A549 (cell line): ENCODE measurements at regions not wholly inside any gene's neighbourhood (a gene's known extent, or its start where the extent isn't known, plus 50 kb on each side); places are given as distances from the start of the nearest gene placed in this dataset.
A peak's percentile ranks its signal among the peaks of the same experiment; 100 is the strongest.
"Not testable (repeated sequence)": the region's sequence is repeated elsewhere in the genome, so short reads cannot be mapped to it uniquely, and the experiment has no call there.

Source experiments
- ATAC-seq, 2 experiments: fragments of 200-7000 bp in 1 of 2; fragments of >200 bp in 1 of 2; cut with Nextera tagmentation in 1 of 2; cut with Tn5 transposase in 1 of 2; 3 replicates each; pipeline versions ENCODE4 v1.8.0 to v1.9.1; 2018 to 2020; ENCODE audit warnings: mild to moderate bottlenecking in 1 of 2, moderate library complexity in 1 of 2
- CTCF ChIA-PET: fragments of 300-600 bp; sonication (Branson Sonifier 250); formaldehyde crosslinking; extraction: SDS; loops from one replicate; lab custom pipeline; 2021; ENCODE audit warnings: antibody characterized with exemption, inconsistent platforms; lab: Yijun Ruan, JAX
- POLR2A ChIA-PET: fragments of 350-600 bp; formaldehyde crosslinking; extraction: SDS; loops from one replicate; lab custom pipeline; 2021; ENCODE audit warnings: antibody characterized with exemption, inconsistent platforms; lab: Yijun Ruan, JAX
- DNase-seq, 2 experiments: peaks; one replicate each; pipeline versions ENCODE4 v3.0.0 to v3.0.0-alpha.2; 2011 to 2016; ENCODE audit warnings: low read depth in 1 of 2, low spot score in 1 of 2
- FAIRE-seq: peaks from 2 replicates; lab custom pipeline; 2011; peaks lifted over from hg19 to GRCh38; lab: Jason Lieb, UNC
- H3K27ac ChIP-seq, 2 experiments: fragments of >200 bp; sonication (Bioruptor Twin); formaldehyde crosslinking; 3 replicates each; pipeline ENCODE4 v1.5.1; 2016 to 2017
- H3K4me1 ChIP-seq: fragments of >200 bp; sonication (Bioruptor Twin); formaldehyde crosslinking; 3 replicates; pipeline ENCODE4 v1.6.1; 2016
- H3K4me2 ChIP-seq: fragments of >200 bp; sonication (Bioruptor Twin); formaldehyde crosslinking; 3 replicates; pipeline ENCODE4 v1.6.1; 2016
- H3K4me3 ChIP-seq: fragments of >200 bp; sonication (Bioruptor Twin); formaldehyde crosslinking; 3 replicates; pipeline ENCODE4 v1.5.1; 2016
- H3K9me3 ChIP-seq: fragments of >200 bp; sonication (Bioruptor Twin); formaldehyde crosslinking; 3 replicates; pipeline ENCODE4 v1.6.1; 2016
- FOSL2 ChIP-seq, 2 experiments: fragments of 450-650 bp in 1 of 2; fragments of >200 bp in 1 of 2; sonication (Bioruptor Twin) in 1 of 2; formaldehyde crosslinking; IDR thresholded peaks; 2 replicates each; pipeline versions ENCODE4 v1.5.0 to v1.6.1; 2016 to 2020; ENCODE audit warnings: mild to moderate bottlenecking in 1 of 2, moderate library complexity in 1 of 2
- MAX ChIP-seq: IDR thresholded peaks from 2 replicates; pipeline ENCODE4 v1.6.1; 2012
- WGBS: methylation state at CpG from one replicate; pipeline ENCODE4 v1.1.6; 2017; ENCODE audit errors: missing lambda C conversion rate; 5-methylcytosine and 5-hydroxymethylcytosine counted together

GRCh38 chr7:103211049-103211448 lies 62.1 kb upstream of the NAPEPLD start:
- CTCF ChIA-PET, H3K4me1 ChIP-seq, POLR2A ChIA-PET, H3K27ac ChIP-seq, H3K4me3 ChIP-seq, FAIRE-seq, H3K9me3 ChIP-seq: not testable (repeated sequence)
- TF ChIP-seq MAX, result 0 out of 2 replicates have a peak, but pooled peaks have one; percentile 23
- WGBS, result 27% methylated on average over 6 of the region's 6 CpGs
- ATAC-seq (peak; percentile 72 to 73; a peak in 5 of 6 replicates), DNase-seq (peak in 1 of 2 experiments; percentile 12)
- peak overlapping the region; percentile 48; the same call in 1 of the 3 replicates for H3K4me2 ChIP-seq

DNA sequence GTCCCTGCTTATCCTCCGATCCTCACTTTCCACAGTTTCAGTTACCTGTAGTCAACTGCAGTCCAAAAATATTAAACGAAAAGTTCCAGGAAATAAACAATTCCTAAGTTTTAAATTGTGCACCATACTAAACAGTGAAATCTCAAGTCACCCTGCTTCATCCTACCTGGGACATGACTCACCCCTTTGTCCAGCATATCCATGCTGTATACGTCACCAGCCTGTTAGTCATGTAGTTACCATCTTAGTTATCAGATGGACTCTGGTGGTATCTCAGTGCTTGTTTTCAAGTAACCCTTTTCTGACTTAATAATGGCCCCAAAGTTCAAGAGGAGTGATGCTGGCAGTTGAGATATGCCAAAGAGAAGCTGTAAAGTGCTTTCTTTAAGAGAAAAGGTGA lies 50.3 kb upstream of the NAPEPLD start:
- H3K4me1 ChIP-seq; FAIRE-seq; H3K4me3 ChIP-seq; POLR2A ChIA-PET; CTCF ChIA-PET; H3K9me3 ChIP-seq; H3K27ac ChIP-seq; TF ChIP-seq FOSL2 (IDR thresholded peaks at IDR 0.05): not testable (repeated sequence)
- TF ChIP-seq FOSL2 (CRISPR knock-in tag; IDR thresholded peaks at IDR 0.05), result peak; percentile 73
- DNase-seq (peak in 1 of 2 experiments; percentile 53), ATAC-seq (peak; percentile 91 to 96)
- 41% methylated on average over 3 of the region's 3 CpGs for WGBS
- peak overlapping the region; percentile 16; the same call in 1 of the 3 replicates for H3K4me2 ChIP-seq
